CD1c-positive myeloid dendritic cell (primary cell): ENCODE measurements at regions not wholly inside any gene's neighbourhood (a gene's known extent, or its start where the extent isn't known, plus 50 kb on each side); places are given as distances from the start of the nearest gene placed in this dataset.

Source experiments
- DNase-seq: peaks from one replicate; pipeline ENCODE4 v3.0.0-alpha.2; 2016; ENCODE audit errors: extremely low spot score

- DNase-seq: no peak
Measured at GRCh38 chr2:34991508-34992274, 1363.9 kb upstream of the CRIM1 start.

GRCh38 chr2:34985474-34985873, 1370.1 kb upstream of the CRIM1 start:
- DNase-seq: no peak

DNA sequence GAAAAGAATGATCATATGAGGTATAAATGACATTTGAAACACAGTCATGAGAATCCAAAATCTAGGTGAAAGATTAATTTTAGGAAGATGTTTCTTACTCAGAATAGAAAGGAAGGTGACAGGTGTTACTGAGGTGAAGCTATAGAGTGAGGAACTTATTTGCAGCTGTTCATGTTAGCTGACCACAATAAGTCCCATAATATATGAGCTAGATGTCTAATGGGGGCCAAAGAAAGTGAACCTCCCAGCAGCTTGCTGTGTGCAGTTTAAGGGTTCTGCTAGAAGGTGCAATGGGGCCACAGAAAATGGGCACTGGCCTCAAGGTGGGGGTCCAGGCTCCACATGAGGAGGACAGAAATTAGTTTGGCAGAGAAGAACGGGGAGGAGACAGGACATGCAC, 1374.9 kb upstream of the CRIM1 start:
- DNase-seq: no peak

DNA sequence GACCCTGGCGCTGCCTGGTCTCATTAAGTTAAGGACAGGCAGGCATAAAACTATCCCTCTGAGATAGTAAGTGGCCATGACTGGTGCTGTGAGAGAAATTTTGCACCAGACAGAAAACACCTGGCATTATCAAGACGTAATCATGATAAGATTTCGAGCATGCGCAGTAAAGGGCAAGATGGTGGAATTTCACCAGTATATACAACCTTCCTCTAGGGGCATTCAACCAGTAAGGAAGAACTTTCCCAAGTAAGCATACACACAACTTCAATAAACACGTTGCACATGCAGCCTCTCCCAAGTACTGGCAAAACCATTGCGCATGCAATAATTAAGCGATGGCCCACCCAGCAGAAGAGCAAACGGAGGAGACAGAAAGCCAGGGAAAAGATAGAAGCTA, 1376.4 kb upstream of the CRIM1 start:
- no peak for DNase-seq

DNA sequence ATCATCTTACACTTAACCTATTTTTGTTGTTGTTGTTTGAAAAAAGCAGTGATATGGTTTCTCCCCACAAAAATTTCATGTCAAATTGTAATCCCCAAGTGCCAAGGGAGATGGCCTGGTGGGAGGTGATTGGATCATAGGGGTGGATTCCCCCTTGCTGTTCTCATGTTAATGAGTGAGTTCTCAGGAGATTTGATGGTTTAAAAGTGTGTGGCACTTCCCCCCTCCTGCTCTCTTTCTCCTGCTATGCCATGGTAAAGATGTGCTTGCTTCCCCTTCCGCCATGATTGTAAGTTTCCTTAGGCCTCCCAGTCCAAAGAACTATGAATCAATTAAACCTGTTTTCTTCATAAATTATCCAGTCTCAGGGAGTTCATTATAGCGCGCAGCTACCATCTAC, 1362.7 kb upstream of the FAM98A start:
- no peak for DNase-seq

GRCh38 chr2:34954758-34955157, 1355.7 kb upstream of the FAM98A start:
- DNase-seq: no peak

DNA sequence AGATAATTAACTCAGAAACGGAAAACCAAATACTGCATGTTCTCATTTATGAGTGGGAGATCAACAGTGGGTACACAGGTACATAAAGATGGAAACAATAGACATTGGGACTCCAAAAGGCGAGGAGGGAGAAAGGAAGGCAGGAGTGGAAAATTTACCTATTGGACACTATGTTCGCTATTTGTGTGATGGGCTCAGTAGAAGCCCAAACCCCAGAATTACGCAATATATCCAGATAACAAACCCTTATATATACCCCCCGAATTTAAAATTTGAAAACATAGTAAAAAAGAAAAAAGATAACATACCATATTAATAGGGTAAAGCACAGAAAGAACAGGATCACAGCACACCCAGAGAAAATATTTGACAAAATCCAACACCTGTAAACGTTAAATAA, 1351.7 kb upstream of the FAM98A start:
- no peak for DNase-seq

DNA sequence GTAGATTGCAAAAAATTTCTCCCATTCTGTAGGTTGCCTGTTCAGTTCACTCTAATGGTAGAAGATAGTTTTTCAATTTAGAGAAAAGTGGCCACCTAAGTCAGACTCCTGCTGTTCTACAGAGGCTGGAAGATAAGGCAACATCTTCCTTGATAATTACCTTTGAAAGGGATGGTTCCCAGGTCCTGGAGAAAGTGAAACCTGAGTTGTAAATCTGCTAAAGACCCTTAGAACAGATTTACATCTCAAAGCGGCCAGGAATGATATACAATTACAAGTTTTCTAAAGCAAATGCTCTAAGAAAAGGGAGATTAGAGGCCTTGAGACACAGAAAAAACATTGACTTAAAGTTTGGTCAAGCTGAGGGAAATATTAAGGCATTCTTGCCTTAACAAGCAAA, 1350.2 kb upstream of the FAM98A start:
- no peak for DNase-seq

GRCh38 chr2:34936089-34936488, 1337.0 kb upstream of the FAM98A start:
- no peak for DNase-seq

DNA sequence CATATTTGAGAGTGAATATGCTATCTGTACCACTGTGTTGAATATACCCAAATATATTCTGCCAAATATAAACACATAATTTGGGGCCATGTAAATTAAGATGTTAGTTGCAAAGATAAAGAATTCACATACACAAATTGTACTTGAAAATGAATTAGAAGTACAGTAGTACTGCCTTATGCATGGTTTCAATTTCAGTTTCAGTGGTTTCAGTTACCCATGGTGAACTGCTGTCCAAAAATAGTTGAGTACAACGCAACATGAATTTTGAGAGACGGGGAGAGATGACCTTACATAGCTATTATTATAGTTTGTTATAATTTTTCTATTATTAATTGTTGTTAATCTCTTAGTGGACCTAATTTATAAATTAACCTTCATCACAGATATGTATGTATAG, 1313.0 kb upstream of the FAM98A start:
- no peak for DNase-seq

DNA sequence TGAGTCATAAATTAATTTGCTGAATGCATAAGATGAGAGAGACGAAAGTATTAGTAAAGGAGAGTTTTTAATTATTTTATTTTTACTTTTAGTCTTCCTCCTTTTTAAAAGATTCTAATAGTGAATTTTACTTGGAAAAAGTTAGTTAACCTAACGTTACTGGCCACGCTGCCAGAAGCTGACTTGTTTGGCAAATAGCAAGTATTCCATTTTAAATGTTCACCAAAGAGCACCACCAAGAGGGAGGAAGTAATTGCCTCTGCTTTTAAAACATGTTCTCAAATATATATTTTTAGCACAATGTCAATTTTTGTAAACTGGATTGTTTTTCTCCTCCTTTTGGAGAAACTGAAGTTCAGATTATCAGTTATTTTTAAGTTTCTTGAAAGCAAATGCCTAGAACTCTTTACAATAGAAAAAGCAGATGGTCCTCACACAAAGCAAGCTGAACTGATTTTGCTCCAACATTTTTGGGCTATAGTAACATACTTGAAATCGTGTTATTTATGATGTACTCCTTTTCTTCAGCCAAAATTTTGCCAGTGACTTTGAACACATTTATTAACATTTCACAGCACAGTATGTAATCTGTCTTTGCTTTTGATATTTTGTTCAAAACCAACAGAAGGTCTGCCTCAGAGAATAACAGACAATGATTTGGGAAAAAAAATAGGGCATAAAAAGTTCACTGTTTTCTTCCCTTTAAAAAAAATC, 1311.0 kb upstream of the FAM98A start:
- DNase-seq: no peak

GRCh38 chr2:34907812-34908211, 1308.7 kb upstream of the FAM98A start:
- no peak for DNase-seq

GRCh38 chr2:34901739-34902138, 1302.6 kb upstream of the FAM98A start:
- DNase-seq: no peak

GRCh38 chr2:34899079-34899478, 1300.0 kb upstream of the FAM98A start:
- no peak for DNase-seq

GRCh38 chr2:34892766-34893165, 1293.7 kb upstream of the FAM98A start:
- no peak for DNase-seq

- no peak for DNase-seq
Measured at GRCh38 chr2:34892256-34892655, 1293.2 kb upstream of the FAM98A start.

GRCh38 chr2:34875091-34875745, 1276.1 kb upstream of the FAM98A start:
- DNase-seq: no peak

DNA sequence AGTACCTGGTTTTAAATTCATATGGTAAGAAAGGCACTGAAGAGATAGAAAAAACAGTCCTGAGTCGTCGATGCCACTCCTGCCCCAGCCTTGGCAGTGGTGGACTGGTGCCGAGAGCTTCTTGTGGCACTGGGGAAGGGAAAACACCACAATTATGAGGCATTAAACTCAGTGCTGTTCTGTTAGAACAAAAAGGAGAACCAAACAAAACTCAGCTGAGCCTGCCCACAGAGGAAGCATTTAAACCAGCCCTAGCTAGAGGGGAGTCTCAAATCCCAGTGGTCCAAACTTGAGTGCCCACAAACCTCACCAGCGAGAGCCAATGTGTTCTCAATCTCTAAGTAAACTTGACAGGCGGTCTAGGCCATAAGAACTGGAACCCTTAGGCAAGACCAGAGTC, 1254.5 kb upstream of the FAM98A start:
- no peak for DNase-seq

- no peak for DNase-seq
Measured at GRCh38 chr2:34851804-34852203, 1252.7 kb upstream of the FAM98A start.

- DNase-seq: no peak
Measured at GRCh38 chr2:34849827-34850226, 1250.7 kb upstream of the FAM98A start.

DNA sequence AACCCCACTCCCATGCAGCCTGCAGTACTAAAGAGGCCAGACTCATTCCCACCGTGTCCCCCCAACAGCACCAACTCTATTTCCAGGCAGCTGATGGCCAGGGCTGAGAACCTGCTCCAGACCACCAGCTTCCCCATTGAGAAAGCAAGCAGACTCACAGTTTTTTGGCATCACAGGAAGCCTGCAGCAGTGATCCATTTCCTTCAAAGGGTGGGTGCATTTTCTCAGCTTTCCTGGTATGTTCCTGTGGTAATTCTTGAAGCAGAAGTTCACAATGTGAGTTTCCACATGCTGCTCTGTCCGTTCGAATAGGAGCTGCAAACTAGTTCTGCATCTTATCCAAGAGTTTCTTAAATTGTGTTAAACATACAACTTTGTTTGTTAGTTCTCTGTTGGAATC, 1249.6 kb upstream of the FAM98A start:
- DNase-seq: no peak

- no peak for DNase-seq
Measured at GRCh38 chr2:34848132-34848531, 1249.0 kb upstream of the FAM98A start.

GRCh38 chr2:34844629-34845028, 1245.5 kb upstream of the FAM98A start:
- DNase-seq: no peak
